ENCODE measurements at regions not wholly inside any gene's neighbourhood (a gene's known extent, or its start where the extent isn't known, plus 50 kb on each side); places are given as distances from the start of the nearest gene placed in this dataset.

DNA sequence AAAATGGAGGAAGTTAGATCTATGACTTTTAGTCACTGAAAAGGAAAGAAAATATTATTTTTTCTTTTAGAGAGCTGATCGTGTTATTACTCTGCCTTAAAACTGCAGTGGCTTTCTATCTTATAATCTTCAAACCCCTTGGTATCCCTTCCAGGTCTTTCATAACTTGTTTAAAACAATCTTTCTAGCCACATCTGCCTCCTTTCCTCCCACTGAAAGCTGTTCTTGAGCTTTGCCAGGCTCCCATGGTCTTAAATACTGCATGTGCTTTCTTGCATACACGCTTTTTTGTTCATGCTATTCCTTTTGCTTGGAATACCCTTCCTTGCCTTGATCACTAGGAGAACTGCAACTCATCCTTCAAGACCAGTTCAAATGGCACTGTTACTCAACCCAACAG lies 65.9 kb upstream of the GADD45A start:
- TF ChIP-seq EZH2 (IDR thresholded peaks at IDR 0.05; ENCODE audit: low read length, unreplicated experiment), result no peak
- TF ChIP-seq, protein P1, sequence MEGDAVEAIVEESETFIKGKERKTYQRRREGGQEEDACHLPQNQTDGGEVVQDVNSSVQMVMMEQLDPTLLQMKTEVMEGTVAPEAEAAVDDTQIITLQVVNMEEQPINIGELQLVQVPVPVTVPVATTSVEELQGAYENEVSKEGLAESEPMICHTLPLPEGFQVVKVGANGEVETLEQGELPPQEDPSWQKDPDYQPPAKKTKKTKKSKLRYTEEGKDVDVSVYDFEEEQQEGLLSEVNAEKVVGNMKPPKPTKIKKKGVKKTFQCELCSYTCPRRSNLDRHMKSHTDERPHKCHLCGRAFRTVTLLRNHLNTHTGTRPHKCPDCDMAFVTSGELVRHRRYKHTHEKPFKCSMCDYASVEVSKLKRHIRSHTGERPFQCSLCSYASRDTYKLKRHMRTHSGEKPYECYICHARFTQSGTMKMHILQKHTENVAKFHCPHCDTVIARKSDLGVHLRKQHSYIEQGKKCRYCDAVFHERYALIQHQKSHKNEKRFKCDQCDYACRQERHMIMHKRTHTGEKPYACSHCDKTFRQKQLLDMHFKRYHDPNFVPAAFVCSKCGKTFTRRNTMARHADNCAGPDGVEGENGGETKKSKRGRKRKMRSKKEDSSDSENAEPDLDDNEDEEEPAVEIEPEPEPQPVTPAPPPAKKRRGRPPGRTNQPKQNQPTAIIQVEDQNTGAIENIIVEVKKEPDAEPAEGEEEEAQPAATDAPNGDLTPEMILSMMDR (conservative IDR thresholded peaks at IDR 0.05; ENCODE audit: low read depth, low read length), result no peak

Data from PC-3 (cell line).